Caco-2 (cell line): ENCODE measurements at regions not wholly inside any gene's neighbourhood (a gene's known extent, or its start where the extent isn't known, plus 50 kb on each side); places are given as distances from the start of the nearest gene placed in this dataset.

Experiments used
- BruUV-seq: library from RNA; stranded (reverse); fragments of 400-500 nt; replicated peaks from 2 replicates; lab custom pipeline; 2021; lab: Mats Ljungman, UMichigan
- CTCF ChIA-PET: fragments of 300-600 bp; sonication (Branson Sonifier 250); formaldehyde crosslinking; loops from one replicate; lab custom pipeline; 2022; ENCODE audit warnings: antibody characterized with exemption; lab: Charles Lee
- POLR2A ChIA-PET: fragments of 300-600 bp; sonication (Branson Sonifier 250); formaldehyde crosslinking; loops from one replicate; lab custom pipeline; 2022; ENCODE audit warnings: antibody characterized with exemption; lab: Charles Lee
- DNase-seq, 2 experiments: peaks; one replicate each; pipeline versions ENCODE4 v3.0.0 to v3.0.0-alpha.2; 2020 to 2022
- H3K27me3 ChIP-seq: replicated peaks from 2 replicates; pipeline ENCODE4 v1.6.0; 2011; ENCODE audit warnings: low read length; ENCODE audit not compliant: control insufficient read depth, insufficient read depth
- H3K36me3 ChIP-seq: 2 replicates; pipeline ENCODE4 v1.5.1; 2011; ENCODE audit warnings: low read length; ENCODE audit not compliant: control insufficient read depth, insufficient read depth
- H3K4me1 ChIP-seq: fragments of 250-450 bp; sonication (Bioruptor Pico); 2 replicates; pipeline ENCODE4 v1.5.1; 2020; ENCODE audit warnings: mild to moderate bottlenecking
- H3K4me3 ChIP-seq: 2 replicates; pipeline ENCODE4 v1.5.1; 2011; ENCODE audit warnings: low read depth, mild to moderate bottlenecking, control low read depth, low read length
- H3K9me3 ChIP-seq: fragments of 250-450 bp; sonication (Bioruptor Pico); 2 replicates; pipeline ENCODE4 v1.5.1; 2020; ENCODE audit warnings: mild to moderate bottlenecking, moderate library complexity
- H3K27ac Mint-ChIP-seq: one replicate; pipeline ENCODE4 v1.8.0; 2022; ENCODE audit warnings: mixed read lengths; ENCODE audit not compliant: unreplicated experiment
- H3K27me3 Mint-ChIP-seq: one replicate; pipeline ENCODE4 v1.8.0; 2022; ENCODE audit warnings: mixed read lengths; ENCODE audit not compliant: insufficient read depth, unreplicated experiment
- H3K36me3 Mint-ChIP-seq: one replicate; pipeline ENCODE4 v1.8.0; 2022; ENCODE audit warnings: mild to moderate bottlenecking, mixed read lengths; ENCODE audit not compliant: insufficient read depth, unreplicated experiment
- H3K4me1 Mint-ChIP-seq: one replicate; pipeline ENCODE4 v1.8.0; 2022; ENCODE audit warnings: low read depth, mixed read lengths; ENCODE audit not compliant: unreplicated experiment
- H3K4me3 Mint-ChIP-seq: one replicate; pipeline ENCODE4 v1.8.0; 2022; ENCODE audit warnings: mild to moderate bottlenecking, moderate library complexity, mixed read lengths; ENCODE audit not compliant: unreplicated experiment
- H3K9me3 Mint-ChIP-seq: one replicate; pipeline ENCODE4 v1.8.0; 2022; ENCODE audit warnings: mixed read lengths; ENCODE audit not compliant: unreplicated experiment
- intact Hi-C: fragments of 100-400 bp; cut with micrococcal nuclease; formaldehyde crosslinking; loops from one replicate; pipeline ENCODE4 v1.10.0; 2022; ENCODE audit not compliant: unreplicated experiment
- TF ChIP-seq, protein P1 (sequence below), 2 experiments: fragments of 200-600 bp in 1 of 2; IDR thresholded peaks; 1 replicate in 1 of 2; 2 replicates in 1 of 2; pipeline versions ENCODE4 v1.5.1 to v1.8.0; 2011 to 2022; ENCODE audit warnings: antibody characterized with exemption in 1 of 2, control low read depth in 1 of 2, inconsistent platforms in 1 of 2, low read depth in 1 of 2, low read length in 1 of 2, mild to moderate bottlenecking in 1 of 2, moderate library complexity in 1 of 2; ENCODE audit not compliant: insufficient read depth in 1 of 2, severe bottlenecking in 1 of 2, unreplicated experiment in 1 of 2

DNA sequence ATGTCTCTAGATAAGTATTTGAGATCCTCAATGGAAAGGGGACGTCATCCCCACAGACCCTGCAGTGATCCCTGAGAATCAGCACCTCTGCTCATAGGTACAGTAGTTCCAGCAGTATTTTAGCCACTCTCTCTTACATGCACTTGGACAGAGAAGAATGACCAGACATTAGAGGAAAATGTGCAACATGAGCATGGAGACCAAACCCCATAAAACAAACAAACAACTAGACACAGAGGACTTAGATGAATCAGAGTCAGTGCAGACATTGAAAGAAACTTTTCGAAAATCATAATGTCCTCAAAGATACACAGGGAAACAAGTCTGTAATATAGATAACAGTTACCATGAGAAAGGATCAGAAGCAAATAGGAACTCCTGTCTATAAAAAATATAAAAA, 108.2 kb downstream of the LYPLAL1 start:
- Mint-ChIP-seq H3K4me1 (peaks cover 7% of the 10 kb centered on the region), H3K27me3 (no peaks in the 10 kb centered on the region), H3K9me3 (peaks cover 13% of the 10 kb centered on the region), H3K4me3 (no peak overlapping the region), H3K27ac (no peak overlapping the region), H3K36me3 (no peaks in the 10 kb centered on the region)
- intact Hi-C loops: no loop called here
- Histone ChIP-seq H3K36me3 (no peaks in the 10 kb centered on the region), H3K4me1 (0 out of 2 replicates have a peak, but pooled peaks cover 11% of the 10 kb centered on the region), H3K4me3 (no peak overlapping the region), H3K27me3 (no peaks in the 10 kb centered on the region), H3K9me3 (no peaks in the 10 kb centered on the region)
- no TSS peak for BruUV-seq
- TF ChIP-seq, protein P1, sequence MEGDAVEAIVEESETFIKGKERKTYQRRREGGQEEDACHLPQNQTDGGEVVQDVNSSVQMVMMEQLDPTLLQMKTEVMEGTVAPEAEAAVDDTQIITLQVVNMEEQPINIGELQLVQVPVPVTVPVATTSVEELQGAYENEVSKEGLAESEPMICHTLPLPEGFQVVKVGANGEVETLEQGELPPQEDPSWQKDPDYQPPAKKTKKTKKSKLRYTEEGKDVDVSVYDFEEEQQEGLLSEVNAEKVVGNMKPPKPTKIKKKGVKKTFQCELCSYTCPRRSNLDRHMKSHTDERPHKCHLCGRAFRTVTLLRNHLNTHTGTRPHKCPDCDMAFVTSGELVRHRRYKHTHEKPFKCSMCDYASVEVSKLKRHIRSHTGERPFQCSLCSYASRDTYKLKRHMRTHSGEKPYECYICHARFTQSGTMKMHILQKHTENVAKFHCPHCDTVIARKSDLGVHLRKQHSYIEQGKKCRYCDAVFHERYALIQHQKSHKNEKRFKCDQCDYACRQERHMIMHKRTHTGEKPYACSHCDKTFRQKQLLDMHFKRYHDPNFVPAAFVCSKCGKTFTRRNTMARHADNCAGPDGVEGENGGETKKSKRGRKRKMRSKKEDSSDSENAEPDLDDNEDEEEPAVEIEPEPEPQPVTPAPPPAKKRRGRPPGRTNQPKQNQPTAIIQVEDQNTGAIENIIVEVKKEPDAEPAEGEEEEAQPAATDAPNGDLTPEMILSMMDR (IDR thresholded peaks at IDR 0.05; ENCODE audit: insufficient read depth in 1 of 2, low read depth in 1 of 2, low read length in 1 of 2, severe bottlenecking in 1 of 2, unreplicated experiment in 1 of 2): no peak
- POLR2A ChIA-PET: no interaction called here
- CTCF ChIA-PET: no interaction called here
- no peak for DNase-seq

DNA sequence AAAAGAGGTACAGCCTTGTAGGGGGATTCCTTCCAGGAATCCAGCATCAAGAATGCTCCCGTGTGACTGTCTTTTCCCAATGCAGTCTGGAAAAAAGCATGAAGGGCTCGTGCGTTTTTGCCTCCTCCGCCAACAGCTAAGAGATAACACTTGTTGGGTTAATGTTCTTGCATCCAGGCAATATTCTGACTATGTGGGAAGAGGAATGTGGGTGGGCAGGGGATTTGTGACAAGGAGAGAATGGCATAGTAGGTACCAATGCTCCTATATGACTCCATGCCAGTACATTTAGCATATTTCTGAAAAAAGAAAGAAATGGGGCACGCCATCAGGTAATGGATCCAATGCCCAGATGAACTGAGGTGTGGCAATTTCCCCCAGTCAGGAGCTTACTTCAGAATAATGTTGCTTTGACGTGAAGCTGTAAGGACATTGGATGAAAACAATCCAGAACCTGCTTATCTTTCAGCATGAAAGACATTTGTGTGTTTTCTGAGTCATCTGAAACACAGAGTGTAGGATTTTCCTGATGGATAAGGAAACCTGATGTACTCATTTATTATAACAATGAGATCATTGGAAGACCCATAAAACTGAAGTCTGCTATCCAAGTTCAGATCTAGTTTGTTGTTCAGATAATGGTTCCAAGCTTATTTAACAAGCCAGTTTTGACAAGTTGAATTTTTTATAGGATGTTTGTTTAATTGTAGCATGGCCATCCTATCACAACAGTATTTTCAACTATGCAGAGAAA, 105.5 kb downstream of the LYPLAL1 start:
- POLR2A ChIA-PET: no interaction called here
- H3K36me3 ChIP-seq: no peaks in the 10 kb centered on the region
- Mint-ChIP-seq H3K27me3 (no peaks in the 10 kb centered on the region), H3K36me3 (no peaks in the 10 kb centered on the region), H3K4me3 (no peak overlapping the region), H3K4me1 (peaks cover 7% of the 10 kb centered on the region), H3K27ac (no peak overlapping the region), H3K9me3 (peaks cover 17% of the 10 kb centered on the region)
- no TSS peak for BruUV-seq
- TF ChIP-seq, protein P1 (IDR thresholded peaks at IDR 0.05; ENCODE audit: insufficient read depth in 1 of 2, low read depth in 1 of 2, low read length in 1 of 2, severe bottlenecking in 1 of 2, unreplicated experiment in 1 of 2): no peak
- CTCF ChIA-PET: no interaction called here
- intact Hi-C loops: no loop called here
- H3K4me1 ChIP-seq: 0 out of 2 replicates have a peak, but pooled peaks cover 11% of the 10 kb centered on the region
- H3K27me3 ChIP-seq: no peaks in the 10 kb centered on the region
- no peak overlapping the region for H3K4me3 ChIP-seq
- H3K9me3 ChIP-seq: no peaks in the 10 kb centered on the region
- no peak for DNase-seq

DNA sequence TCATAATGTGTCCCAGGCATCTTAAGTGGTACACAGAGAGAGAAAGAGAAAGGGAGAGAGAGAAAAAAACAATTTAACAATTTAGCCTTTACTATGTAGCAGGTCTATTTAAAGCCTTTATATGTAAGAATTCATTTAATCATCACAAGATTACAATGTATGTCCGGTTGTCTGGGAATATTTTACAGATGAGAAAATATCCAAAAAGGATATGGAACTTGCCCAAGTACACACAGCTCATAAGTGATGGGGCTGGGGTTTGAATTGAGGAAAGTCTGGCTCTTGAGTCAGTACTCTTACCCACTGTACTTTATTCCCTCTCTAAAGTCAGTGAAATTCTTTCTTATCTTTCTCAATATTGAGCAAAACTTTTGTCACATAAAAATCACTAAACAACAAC, 104.6 kb downstream of the LYPLAL1 start:
- H3K27me3 ChIP-seq: no peaks in the 10 kb centered on the region
- Mint-ChIP-seq H3K4me1 (peaks cover 7% of the 10 kb centered on the region), H3K27ac (no peak overlapping the region), H3K27me3 (no peaks in the 10 kb centered on the region), H3K4me3 (no peak overlapping the region), H3K9me3 (peaks cover 17% of the 10 kb centered on the region), H3K36me3 (no peaks in the 10 kb centered on the region)
- BruUV-seq: no TSS peak
- ChIA-PET POLR2A (no interaction called here), CTCF (interaction anchor here (0.6 kb wide), 1 partner anchor 34 kb away, joined by 4 read pairs; no protein-coding TSS in a partner anchor)
- H3K4me1 ChIP-seq: 0 out of 2 replicates have a peak, but pooled peaks cover 11% of the 10 kb centered on the region
- H3K4me3 ChIP-seq: no peak overlapping the region
- no peak for DNase-seq
- intact Hi-C loops: no loop called here
- H3K9me3 ChIP-seq: no peaks in the 10 kb centered on the region
- H3K36me3 ChIP-seq: no peaks in the 10 kb centered on the region
- TF ChIP-seq, protein P1 (IDR thresholded peaks at IDR 0.05; ENCODE audit: insufficient read depth in 1 of 2, low read depth in 1 of 2, low read length in 1 of 2, severe bottlenecking in 1 of 2, unreplicated experiment in 1 of 2): no peak
